ENCODE measurements at regions not wholly inside any gene's neighbourhood (a gene's known extent, or its start where the extent isn't known, plus 50 kb on each side); places are given as distances from the start of the nearest gene placed in this dataset.

DNA sequence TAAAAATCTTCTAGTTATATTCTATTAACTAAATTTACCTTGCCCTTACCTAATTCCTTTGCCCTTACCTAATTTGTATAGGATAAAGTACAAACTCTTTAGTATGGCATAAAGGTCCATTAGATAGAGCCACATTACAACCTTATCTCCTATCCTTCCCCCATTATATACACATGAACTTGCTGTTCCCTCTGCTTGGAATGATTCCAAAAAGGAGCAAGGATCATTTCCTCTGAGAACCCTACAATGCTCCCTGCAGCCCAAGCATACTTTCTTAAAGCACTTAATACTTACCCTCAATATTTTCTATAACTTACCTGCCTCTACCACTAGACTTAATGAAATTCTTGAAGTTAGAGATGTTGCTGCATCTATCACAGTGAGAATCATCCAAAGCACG lies 118.9 kb upstream of the CCDC54 start:
- DNase-seq (ENCODE audit: low read depth) = no peak

DNA sequence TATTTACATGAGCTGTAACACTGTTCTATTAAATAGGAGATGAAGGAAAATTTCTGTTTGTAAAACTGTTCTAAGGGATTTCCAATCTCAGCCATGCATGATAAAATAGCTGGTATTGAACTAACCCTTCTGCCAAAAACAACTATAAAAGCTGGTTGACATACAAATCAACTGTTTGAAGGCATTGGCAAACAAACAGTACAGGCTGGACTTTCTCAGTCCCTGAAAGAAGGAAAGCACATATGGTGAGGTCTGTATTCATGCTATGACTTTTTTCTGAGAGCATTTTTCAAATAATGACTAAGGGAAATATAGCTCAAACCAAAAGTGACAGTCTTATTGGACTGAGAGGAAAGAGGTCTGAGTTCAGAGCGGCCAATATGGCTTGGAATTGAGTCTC lies 117.0 kb upstream of the CCDC54 start:
- no peak for DNase-seq (ENCODE audit: low read depth)

DNA sequence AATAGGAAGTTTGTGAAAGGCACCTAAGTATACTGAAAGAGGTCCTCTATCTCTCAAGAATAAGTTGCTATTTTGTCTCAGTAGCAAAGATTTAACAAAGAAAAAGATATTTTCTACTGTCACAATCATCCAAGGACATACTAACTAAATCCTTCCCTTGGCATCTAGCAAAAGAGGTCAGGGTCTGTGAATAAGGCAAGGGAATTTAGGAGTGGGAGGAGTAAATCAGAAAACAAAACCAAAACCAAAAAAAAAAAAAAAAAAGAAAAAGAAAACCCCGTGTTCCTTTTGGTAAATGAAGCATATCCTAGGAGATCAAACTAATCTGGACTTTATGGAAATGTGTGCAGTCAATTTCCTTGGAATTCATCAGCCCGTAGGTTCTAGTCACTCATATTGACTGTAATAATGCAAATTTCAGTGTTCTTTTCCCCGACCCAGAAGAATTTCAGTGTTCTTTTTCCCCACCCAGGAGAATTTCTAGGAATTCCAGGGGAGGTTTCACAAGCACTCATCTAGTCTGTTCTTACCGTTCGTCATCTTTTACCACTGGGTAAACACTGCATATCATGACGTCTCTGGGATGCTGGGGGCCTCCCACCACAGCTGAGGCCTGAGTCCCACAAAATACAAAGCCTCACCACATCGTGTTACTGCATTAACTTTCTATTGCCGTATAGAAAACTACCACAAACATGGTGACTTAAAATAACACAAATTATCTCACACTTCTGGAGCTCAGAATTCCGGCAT lies 113.8 kb upstream of the CCDC54 start:
- no peak for DNase-seq (ENCODE audit: low read depth)

DNA sequence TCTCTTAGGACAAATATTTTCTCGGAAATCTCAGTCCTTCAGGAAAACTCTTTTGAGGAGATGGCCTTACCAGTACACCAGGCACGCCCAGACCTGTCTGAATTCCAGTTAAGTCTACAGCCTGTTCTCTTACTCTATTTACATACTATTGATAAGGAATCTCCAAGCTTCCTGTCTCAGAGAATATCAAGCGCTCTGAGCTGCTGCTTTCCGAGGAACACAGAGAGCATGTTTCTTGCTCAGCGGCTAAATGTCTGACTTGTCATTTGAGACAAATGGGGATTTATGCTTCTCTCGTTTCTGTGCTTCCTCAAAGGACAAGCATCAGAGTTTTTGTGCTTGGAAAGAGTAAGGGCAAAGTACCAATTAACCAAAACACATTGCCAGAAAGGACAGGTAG lies 112.4 kb upstream of the CCDC54 start:
- no peak for DNase-seq (ENCODE audit: low read depth)

DNA sequence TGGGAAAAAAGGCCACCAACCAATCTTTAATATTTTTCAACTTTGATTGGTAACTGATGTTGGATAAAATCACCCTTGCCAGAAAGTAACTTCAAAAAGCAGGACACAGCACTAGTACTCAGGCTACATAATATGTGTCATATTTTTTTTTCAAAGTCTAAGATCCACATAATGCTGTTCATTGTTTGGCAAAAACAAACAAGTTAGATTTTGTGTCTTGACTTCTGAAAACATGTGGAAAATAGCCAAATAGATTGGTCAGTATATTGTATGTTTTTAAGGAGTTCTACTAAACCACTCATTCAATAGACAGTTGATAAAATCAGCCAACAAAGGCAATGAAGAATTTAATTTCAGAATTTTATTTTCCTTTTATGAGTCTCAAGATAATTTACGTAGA lies 111.7 kb upstream of the CCDC54 start:
- no peak for DNase-seq (ENCODE audit: low read depth)

DNA sequence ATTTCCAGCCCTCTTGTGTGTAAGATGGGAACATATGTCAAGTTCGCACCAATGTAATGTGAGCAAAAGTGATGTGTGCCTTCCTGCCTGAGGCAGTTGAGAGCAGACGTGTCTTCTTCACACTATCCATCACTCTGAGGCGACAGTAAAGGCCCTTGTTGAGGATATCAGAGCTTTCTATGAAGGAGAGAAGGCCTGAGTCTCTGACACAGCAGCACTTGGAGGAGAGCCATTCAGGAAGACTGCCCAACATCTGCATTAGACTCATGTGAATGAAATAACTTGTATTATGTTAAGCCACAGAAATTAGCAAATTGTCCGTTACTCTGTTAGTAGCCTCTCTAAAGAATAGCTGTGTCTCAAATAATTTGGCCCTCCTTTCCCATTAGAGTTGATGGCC lies 108.8 kb upstream of the CCDC54 start:
- no peak for DNase-seq (ENCODE audit: low read depth)

DNA sequence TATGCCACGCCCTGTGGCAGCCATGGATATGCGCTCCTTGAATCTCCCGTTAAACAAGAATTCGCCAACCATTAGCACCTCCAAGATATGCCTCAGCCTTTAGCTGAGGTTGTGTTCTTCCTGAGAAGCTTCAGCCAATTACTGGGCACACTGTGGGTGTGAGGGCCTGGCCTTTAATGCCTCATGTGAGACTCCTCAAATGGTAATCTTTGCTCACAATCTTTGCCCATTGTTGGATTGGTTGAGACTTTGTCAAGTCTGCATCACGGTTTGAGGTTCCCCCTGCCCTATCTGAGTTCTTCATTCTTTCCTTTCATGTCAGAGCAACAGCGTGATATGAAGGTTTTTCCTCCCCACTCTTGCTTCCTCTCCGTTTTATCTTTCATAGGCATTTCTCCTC lies 108.1 kb upstream of the CCDC54 start:
- no peak for DNase-seq (ENCODE audit: low read depth)

DNA sequence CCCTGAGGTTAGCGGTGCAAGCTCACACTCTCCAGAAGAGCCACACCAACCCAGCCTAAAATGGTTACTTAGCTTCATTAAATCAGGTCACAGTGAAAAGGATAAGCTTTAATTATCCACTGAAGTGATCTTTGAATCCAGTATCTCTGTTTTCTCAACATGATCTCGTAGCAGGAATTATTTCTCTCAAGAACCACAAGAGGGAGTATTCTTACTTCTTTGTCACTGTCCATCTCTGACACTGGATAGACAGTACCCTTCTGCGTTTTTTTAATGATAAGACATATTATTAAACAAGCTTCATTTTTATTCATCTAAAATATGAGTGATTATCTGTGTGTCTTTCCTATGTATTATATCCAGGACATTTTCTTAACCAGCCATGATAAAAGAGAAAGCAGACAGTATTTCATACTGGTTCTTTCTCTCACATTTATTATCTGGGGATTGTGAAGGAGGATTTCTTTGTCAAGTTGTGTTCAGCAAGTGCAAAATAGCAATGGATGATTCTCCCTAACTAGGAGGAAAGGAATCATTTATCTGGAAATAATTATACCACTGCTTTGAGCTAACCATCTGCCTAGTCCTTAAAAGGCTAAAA lies 105.4 kb upstream of the CCDC54 start:
- peak; percentile 82 for DNase-seq (ENCODE audit: low read depth)

DNA sequence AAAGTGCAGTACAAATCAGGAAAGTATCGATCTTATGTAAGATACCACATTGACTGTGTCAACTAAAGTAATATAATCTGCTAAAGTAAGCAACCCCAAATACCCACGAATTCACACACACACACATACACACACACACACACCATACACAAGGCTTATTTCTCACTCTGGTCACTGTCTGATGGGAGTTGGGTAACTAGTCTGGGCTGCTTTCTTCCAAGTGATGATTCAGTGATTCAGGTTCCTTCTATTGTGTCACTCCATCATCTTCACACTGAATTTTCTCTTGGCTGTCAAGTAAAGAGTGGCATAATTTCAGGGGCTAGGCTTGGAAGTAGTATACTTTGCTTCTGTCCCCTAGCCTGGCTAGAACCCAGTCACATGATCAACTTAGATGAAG lies 104.8 kb upstream of the CCDC54 start:
- no peak for DNase-seq (ENCODE audit: low read depth)

DNA sequence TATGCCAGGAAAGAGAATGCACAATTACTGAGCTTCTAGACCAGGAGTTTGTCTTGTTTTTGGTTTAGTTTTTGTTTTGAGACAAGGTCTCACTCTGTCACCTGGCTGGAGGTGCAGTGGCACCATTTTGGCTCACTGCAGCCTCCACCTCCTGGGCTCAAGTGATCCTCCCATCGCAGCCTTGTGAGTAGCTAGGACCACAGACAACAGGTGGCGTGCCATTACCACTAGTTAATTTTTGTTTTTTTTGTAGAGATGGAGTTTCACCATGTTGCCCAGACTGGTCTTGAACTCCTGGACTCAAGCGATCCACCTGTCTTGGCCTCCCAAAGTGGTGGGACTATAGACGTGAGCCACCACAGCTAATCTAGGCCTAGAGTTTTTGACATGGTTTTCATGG lies 104.4 kb upstream of the CCDC54 start:
- no peak for DNase-seq (ENCODE audit: low read depth)

DNA sequence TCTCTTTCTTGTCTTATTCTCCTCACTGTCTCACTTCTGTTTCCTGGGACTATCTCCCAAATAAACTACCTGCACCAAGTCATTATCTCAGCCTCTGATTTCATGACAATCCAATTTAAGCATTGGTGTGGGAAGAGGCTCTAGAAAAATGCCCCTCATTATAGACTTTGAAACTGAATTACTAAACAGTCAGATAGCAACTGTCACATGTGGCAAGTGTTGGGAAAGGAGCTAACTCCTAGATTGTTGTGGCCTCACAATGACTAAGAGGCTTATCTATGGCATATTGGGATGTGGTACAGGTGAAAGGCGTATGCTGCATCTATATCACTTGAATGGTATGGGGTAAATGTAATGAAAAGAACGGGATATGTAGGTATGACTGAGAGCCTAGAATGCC lies 103.5 kb upstream of the CCDC54 start:
- no peak for DNase-seq (ENCODE audit: low read depth)

DNA sequence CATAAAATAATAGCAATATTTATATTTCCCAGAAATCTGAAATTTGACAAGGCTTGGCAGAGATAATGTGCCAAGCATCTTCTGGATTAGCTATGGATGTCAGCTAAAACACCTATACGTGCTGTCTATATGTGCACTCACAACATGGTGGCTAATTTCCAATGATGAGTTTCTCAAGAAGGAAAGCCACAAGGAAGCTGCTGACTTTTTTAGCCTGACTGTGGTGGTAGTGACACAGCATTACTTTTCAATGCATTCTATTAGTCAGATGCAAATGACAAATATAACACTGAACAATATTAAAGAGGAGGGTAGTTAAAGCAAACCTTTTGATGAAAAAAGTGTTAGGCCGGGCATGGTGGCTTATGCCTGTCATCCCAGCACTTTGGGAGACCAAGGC lies 101.7 kb upstream of the CCDC54 start:
- peak; percentile 52 for DNase-seq (ENCODE audit: low read depth)

DNA sequence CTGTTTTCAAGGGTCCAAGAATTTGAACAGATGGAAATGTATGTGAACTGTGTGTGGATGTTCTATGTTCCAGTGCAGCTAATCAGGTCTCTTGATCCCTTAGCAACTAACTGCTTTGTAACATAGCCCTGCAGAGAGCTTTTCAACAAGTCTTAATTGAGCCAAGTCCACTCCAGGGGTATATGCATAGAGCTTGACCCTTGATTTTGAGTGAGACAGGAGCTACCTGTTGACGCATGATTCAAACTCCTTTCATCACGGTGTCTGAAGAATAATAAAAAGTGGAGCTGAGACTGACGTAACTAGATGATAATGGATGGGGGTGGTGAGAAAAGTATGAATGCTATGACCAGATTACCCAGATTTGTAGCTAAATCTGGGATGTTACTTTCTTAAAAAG lies 93.3 kb upstream of the CCDC54 start:
- DNase-seq (ENCODE audit: low read depth) = no peak

DNA sequence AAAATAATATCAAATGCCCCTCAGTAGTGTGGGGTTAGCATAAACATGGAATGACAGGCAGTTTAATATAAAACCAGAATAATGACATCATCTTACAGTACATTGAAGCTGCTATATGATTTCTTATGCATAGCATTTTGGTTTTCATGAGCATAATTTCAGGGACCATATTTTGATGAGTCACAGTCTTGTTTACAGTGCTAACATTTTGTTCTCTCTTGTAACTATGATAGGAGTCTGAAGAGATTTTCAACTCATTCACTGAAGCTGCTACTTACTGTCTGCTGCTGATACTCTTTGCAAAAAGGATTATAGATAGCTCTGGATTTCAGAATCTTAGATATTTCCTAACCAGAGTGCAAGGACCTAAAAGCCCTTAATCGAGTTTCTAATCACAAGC lies 92.6 kb upstream of the CCDC54 start:
- peak; percentile 65 for DNase-seq (ENCODE audit: low read depth)

DNA sequence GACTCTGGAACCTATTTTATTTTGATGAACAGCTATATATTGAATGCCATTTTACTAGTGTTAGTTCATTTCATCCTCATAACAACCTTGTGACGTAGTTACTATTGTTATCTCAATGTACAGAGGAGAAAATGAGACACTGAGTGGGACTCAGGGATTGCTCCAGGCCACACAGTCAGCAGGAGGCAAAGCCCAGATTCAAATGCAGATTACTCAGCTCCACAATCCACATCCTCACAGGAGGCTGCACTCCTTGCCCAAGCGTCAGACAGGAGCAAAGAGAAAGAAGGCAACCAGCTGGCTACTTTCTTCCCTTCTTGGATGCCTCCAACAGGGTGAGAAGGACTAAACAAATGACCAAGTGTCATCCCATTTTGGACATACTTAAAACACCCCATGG lies 92.0 kb upstream of the CCDC54 start:
- peak; percentile 83 for DNase-seq (ENCODE audit: low read depth)

DNA sequence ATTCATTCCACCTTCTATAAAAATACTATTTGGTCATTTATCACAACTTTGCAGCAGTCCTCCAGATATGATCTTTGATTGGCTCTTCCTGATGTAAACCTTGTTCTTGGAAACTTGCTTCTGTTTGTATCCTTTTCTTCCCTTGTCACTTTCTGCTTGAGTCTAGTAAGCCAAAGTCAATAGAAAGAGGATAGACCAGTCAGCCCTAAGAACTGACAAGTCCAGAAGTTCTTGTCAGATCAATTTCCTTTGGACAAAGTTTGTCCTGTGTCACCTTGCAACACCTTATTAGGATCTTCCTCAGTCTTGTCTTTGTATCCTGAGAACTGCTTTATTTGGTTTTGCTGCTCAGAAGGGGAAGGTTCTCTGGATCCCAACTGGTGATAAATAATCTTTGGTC lies 87.9 kb upstream of the CCDC54 start:
- no peak for DNase-seq (ENCODE audit: low read depth)

DNA sequence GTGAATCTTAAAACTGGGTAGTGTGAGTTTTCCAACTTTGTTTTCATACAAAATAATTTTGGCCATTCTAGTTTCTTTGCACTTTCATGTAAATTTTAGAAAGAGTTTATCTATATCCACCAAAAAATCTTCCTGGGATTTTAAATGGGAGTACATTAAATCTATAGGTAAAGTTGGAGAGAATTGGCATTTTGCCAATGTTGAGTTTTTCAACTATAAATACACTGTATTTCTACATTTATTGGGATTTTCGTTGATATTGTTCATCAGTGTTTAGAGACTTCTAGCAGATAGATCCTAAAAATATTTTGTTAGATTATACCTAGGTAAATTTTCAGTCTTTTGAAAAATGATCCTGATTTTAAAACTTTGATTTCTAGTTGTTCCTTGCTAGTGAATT lies 83.1 kb upstream of the CCDC54 start:
- no peak for DNase-seq (ENCODE audit: low read depth)

DNA sequence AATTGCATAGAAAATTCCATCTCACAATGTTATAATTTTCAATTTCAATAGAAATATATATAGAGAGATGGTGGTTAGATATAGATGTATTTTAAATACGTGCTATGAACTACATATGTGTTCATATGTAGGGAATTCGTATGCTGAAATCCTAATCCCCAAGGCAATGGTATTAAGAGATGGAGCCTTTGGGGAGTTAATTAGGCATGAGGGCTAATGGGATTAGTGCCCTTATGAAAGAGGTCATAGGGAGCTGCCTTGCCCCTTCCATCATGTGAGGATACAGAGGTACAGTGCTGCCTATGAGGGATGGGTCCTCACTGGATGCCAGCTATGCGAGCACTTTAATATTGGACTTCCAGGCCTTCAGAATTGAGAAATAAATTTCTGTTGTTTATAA lies 79.6 kb upstream of the CCDC54 start:
- DNase-seq (ENCODE audit: low read depth) = no peak

DNA sequence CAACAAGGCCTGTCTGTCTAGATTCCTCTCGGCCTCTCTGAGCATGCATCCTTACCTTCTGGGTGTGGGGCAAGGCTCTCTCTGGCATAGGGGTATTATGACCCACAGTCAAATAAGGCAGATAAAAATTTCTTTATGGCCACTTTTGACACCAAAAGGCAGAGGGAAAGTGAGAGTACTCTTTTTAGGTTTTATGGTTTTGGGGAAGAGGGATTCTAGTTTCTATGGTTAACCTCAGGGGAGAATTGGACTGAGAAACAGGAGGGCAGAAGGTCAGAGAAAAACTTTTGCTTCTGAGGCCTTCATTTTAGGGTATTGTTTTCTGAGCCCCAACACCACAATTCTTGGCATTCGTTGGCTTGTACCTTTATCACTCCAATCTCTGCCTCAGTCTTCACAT lies 70.0 kb upstream of the CCDC54 start:
- DNase-seq (ENCODE audit: low read depth) = no peak

DNA sequence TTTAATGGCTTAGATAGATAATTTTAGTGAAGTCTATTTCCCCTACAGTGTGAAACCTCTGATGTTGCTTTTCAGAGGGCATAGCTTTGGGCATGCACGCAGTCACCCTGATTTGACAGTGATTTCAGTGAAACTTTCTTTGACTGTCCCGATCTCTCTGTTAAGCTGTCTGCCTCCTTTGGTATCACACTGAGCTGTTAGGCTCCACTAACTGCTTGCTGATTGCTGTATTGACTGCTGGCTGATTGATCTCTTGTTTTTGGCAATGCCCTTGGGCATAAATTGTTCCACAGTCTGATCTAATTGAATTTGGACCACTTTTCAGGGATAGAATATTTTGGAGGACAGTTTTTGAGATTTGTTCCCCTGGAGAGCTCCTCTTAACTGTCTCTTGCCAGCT lies 68.5 kb upstream of the CCDC54 start:
- DNase-seq (ENCODE audit: low read depth) = no peak

DNA sequence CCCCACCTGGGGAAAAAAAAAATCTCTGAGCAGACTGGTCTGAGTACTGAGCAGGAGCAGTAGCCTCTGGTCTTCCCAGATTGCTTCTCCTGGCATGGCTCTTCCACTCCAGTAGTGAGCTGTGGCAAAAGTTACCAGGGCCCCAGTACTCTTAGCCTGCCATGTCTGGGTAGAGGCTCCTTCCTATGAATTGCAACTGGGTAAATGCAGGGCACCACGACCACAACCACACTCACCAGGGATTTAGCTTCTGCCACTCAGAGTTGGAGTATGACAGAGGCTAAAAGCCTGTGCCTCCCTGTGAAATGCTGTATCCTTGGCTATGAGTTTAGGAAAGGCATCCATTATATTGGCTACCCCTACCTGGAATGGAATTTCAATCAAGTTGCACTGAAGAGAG lies 67.9 kb upstream of the CCDC54 start:
- DNase-seq (ENCODE audit: low read depth) = no peak

DNA sequence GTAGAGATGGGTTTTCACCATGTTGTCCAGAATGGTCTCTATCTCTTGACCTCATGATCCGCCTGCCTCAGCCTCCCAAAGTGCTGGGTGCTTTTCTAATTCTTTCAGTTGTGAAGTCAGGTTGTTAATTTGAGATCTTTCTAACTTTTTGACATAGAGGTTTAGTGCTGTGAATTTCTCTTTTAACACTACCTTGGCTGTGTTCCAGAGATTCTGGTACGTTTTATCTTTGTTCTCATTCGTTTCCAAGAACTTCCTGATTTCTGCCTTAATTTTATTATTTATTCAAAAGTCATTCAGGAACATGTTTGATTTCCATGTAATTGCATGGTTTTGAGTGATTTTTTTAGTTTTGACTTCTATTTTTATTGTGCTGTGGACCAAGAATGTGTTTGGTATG lies 63.5 kb upstream of the CCDC54 start:
- DNase-seq (ENCODE audit: low read depth) = no peak

DNA sequence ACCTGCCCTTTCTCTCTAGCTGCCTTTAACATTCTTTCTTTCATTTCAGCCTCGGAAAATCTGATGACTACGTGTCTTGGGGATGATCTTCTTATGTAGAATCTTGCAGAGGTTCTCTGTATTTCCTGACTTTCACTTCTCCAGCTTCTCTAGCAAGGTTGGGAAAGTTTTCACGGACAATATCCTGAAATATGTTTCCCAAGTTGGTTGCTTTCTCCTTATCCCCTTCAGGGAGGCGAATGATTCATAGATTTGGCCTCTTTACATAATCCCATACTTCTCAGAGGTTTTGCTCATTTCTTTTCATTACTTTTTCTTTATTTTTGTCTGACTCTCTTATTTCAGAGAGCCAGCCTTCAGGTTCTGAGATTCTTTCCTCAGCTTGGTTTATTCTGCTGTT lies 62.1 kb upstream of the CCDC54 start:
- peak; percentile 12 for DNase-seq (ENCODE audit: low read depth)

DNA sequence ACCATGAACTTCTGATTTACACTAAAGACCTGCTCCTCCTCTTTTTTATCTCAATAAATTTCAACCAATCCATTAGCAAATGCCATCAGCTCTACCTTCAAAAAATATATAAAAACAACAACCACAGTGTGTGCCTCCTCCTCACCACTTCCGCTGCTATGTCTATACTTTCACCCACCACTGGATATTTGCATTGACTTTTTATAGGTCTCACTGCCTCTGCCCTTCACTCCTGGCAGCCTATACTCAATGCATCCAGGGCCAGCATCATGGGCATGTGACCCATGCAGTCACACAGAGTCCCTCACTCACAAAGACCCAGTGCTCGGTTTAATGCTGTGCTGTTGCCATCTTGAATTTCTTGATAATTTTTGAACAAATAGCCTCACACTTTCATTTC lies 53.5 kb upstream of the CCDC54 start:
- DNase-seq (ENCODE audit: low read depth) = no peak

All from ELR (cell line).